ENCODE measurements at regions not wholly inside any gene's neighbourhood (a gene's known extent, or its start where the extent isn't known, plus 50 kb on each side); places are given as distances from the start of the nearest gene placed in this dataset.

- peaks cover 6 to 7% of the 10 kb centered on the region in 2 donors for H3K4me1 ChIP-seq (ENCODE audit: control insufficient read depth in 1 of 2, insufficient read depth in 2 of 2, low read length in 2 of 2)
- H3K9ac ChIP-seq (ENCODE audit: low read depth in 1 of 2, low read length in 2 of 2): no peak overlapping the region
- peaks cover 0 to 3% of the 10 kb centered on the region in 2 donors for H3K27me3 ChIP-seq (ENCODE audit: control insufficient read depth in 1 of 2, insufficient read depth in 2 of 2, low read length in 2 of 2)
- no peak overlapping the region for H3K4me3 ChIP-seq (ENCODE audit: low read depth in 1 of 2, low read length in 2 of 2)
- no peaks in the 10 kb centered on the region for H3K36me3 ChIP-seq (ENCODE audit: control insufficient read depth in 1 of 2, insufficient read depth in 2 of 2, low read length in 2 of 2)
- no peaks in the 10 kb centered on the region for H3K9me3 ChIP-seq (ENCODE audit: control insufficient read depth in 1 of 2, low read length in 2 of 2)
- no peak overlapping the region for H3K27ac ChIP-seq (ENCODE audit: low read depth, low read length)
Measured at GRCh38 chr14:104297313-104297704, 158.9 kb downstream of the KIF26A start.

- H3K27ac ChIP-seq (ENCODE audit: low read depth, low read length): no peak overlapping the region
- H3K36me3 ChIP-seq (ENCODE audit: control insufficient read depth in 1 of 2, insufficient read depth in 2 of 2, low read length in 2 of 2): no peaks in the 10 kb centered on the region
- peaks cover 0 to 3% of the 10 kb centered on the region in 2 donors for H3K27me3 ChIP-seq (ENCODE audit: control insufficient read depth in 1 of 2, insufficient read depth in 2 of 2, low read length in 2 of 2)
Measured at GRCh38 chr14:104297721-104298401, 159.5 kb downstream of the KIF26A start.

GRCh38 chr14:104298458-104298857 is 160.1 kb downstream of the KIF26A start:
- Histone ChIP-seq H3K4me1 (ENCODE audit: control insufficient read depth in 1 of 2, insufficient read depth in 2 of 2, low read length in 2 of 2) (peaks cover 6 to 7% of the 10 kb centered on the region in 2 donors), H3K9me3 (ENCODE audit: control insufficient read depth in 1 of 2, low read length in 2 of 2) (no peaks in the 10 kb centered on the region)

More at GRCh38 chr14:104297721-104298401, 159.5 kb downstream of the KIF26A start:
- no peak overlapping the region for H3K4me3 ChIP-seq (ENCODE audit: low read depth in 1 of 2, low read length in 2 of 2)
- no peak overlapping the region for H3K9ac ChIP-seq (ENCODE audit: low read depth in 1 of 2, low read length in 2 of 2)
- no peaks in the 10 kb centered on the region for H3K9me3 ChIP-seq (ENCODE audit: control insufficient read depth in 1 of 2, low read length in 2 of 2)
- peaks cover 6 to 7% of the 10 kb centered on the region in 2 donors for H3K4me1 ChIP-seq (ENCODE audit: control insufficient read depth in 1 of 2, insufficient read depth in 2 of 2, low read length in 2 of 2)

DNA sequence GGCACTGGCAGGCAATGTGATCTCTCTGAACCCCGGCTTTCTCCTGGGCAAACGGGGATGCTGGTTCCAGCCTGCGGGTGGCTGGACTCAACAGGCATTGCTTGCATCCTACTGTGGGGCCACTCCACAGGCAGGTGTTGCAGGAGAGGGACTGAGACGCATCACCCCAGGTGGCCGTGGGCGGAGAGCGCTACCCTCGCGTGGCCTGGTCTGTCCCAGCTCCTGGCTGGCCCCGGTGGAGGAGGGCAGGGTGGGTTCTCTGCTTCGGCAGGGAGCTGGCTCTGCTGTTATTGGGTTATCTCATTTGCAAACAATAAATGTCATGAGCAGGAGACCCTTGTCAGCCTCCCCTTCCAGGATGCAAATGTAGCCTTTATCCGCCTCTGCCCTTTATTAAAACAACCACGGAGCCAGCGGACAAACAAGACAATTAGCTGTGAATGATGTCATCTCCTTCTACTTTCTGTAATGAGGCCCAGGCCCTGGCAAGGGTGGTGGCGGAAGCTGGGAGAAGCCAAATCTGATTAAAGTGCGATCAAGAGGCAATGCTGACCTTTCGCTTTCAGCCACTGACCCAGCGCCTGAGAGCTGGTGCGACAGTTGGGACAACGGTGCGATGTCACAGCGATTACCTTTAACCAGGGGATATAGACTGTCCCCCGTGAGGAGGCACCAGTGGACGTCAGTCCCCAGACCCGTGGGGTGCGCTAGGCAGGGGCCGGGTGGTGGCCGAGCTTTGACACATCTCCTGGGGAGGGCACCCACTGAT is 161.8 kb downstream of the KIF26A start:
- Histone ChIP-seq H3K4me1 (ENCODE audit: control insufficient read depth in 1 of 2, insufficient read depth in 2 of 2, low read length in 2 of 2) (no peaks in the 10 kb centered on the region), H3K4me3 (ENCODE audit: low read depth in 1 of 2, low read length in 2 of 2) (no peak overlapping the region)

More at GRCh38 chr14:104298458-104298857, 160.1 kb downstream of the KIF26A start:
- no peak overlapping the region for H3K27ac ChIP-seq (ENCODE audit: low read depth, low read length)
- peaks cover 0 to 3% of the 10 kb centered on the region in 2 donors for H3K27me3 ChIP-seq (ENCODE audit: control insufficient read depth in 1 of 2, insufficient read depth in 2 of 2, low read length in 2 of 2)
- no peak overlapping the region for H3K4me3 ChIP-seq (ENCODE audit: low read depth in 1 of 2, low read length in 2 of 2)
- H3K9ac ChIP-seq (ENCODE audit: low read depth in 1 of 2, low read length in 2 of 2): no peak overlapping the region
- no peaks in the 10 kb centered on the region for H3K36me3 ChIP-seq (ENCODE audit: control insufficient read depth in 1 of 2, insufficient read depth in 2 of 2, low read length in 2 of 2)

GRCh38 chr14:104301731-104302460 is 163.5 kb downstream of the KIF26A start:
- H3K9ac ChIP-seq (ENCODE audit: low read depth in 1 of 2, low read length in 2 of 2): no peak overlapping the region
- no peaks in the 10 kb centered on the region for H3K27me3 ChIP-seq (ENCODE audit: control insufficient read depth in 1 of 2, insufficient read depth in 2 of 2, low read length in 2 of 2)
- no peak overlapping the region for H3K4me3 ChIP-seq (ENCODE audit: low read depth in 1 of 2, low read length in 2 of 2)
- H3K36me3 ChIP-seq (ENCODE audit: control insufficient read depth in 1 of 2, insufficient read depth in 2 of 2, low read length in 2 of 2): no peaks in the 10 kb centered on the region
- H3K4me1 ChIP-seq (ENCODE audit: control insufficient read depth in 1 of 2, insufficient read depth in 2 of 2, low read length in 2 of 2): no peaks in the 10 kb centered on the region
- H3K9me3 ChIP-seq (ENCODE audit: control insufficient read depth in 1 of 2, low read length in 2 of 2): no peaks in the 10 kb centered on the region
- H3K27ac ChIP-seq (ENCODE audit: low read depth, low read length): no peak overlapping the region

More for the DNA sequence above, 161.8 kb downstream of the KIF26A start:
- Histone ChIP-seq H3K9me3 (ENCODE audit: control insufficient read depth in 1 of 2, low read length in 2 of 2) (no peaks in the 10 kb centered on the region), H3K27ac (ENCODE audit: low read depth, low read length) (no peak overlapping the region), H3K36me3 (ENCODE audit: control insufficient read depth in 1 of 2, insufficient read depth in 2 of 2, low read length in 2 of 2) (no peaks in the 10 kb centered on the region), H3K27me3 (ENCODE audit: control insufficient read depth in 1 of 2, insufficient read depth in 2 of 2, low read length in 2 of 2) (no peaks in the 10 kb centered on the region), H3K9ac (ENCODE audit: low read depth in 1 of 2, low read length in 2 of 2) (no peak overlapping the region)

DNA sequence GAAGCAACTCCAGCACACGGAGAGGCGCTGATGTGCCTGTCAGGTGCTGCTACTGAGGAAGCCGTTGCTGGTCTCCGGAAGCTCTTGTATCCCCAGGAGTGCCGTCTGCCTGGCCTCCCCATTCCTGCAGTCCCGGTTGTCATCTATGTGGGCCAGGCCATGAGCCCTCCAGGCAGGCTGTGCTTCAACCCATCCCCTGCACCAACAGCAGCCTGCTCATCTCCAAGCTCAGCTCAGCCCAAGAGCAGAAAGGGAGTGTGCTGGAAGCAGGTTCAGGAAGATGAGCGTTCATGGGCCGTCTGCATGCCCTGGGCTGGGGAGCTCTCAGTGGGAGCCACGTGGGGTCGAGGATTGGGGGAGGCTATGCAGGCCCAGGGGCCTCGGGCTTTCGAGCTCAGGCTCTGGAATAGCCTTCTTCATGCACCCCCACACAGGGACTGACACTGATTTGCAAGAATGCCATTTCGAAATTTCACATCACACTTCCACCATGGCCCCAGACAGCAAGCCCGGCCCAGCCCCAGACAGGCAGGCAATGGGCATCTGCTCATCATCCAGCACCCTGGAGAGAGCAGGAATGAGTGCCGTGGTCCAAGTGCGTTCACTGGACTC is 164.5 kb downstream of the KIF26A start:
- Histone ChIP-seq H3K27me3 (ENCODE audit: control insufficient read depth in 1 of 2, insufficient read depth in 2 of 2, low read length in 2 of 2) (no peaks in the 10 kb centered on the region), H3K4me3 (ENCODE audit: low read depth in 1 of 2, low read length in 2 of 2) (no peak overlapping the region), H3K4me1 (ENCODE audit: control insufficient read depth in 1 of 2, insufficient read depth in 2 of 2, low read length in 2 of 2) (no peaks in the 10 kb centered on the region), H3K9ac (ENCODE audit: low read depth in 1 of 2, low read length in 2 of 2) (no peak overlapping the region), H3K27ac (ENCODE audit: low read depth, low read length) (no peak overlapping the region), H3K9me3 (ENCODE audit: control insufficient read depth in 1 of 2, low read length in 2 of 2) (no peaks in the 10 kb centered on the region), H3K36me3 (ENCODE audit: control insufficient read depth in 1 of 2, insufficient read depth in 2 of 2, low read length in 2 of 2) (no peaks in the 10 kb centered on the region)

DNA sequence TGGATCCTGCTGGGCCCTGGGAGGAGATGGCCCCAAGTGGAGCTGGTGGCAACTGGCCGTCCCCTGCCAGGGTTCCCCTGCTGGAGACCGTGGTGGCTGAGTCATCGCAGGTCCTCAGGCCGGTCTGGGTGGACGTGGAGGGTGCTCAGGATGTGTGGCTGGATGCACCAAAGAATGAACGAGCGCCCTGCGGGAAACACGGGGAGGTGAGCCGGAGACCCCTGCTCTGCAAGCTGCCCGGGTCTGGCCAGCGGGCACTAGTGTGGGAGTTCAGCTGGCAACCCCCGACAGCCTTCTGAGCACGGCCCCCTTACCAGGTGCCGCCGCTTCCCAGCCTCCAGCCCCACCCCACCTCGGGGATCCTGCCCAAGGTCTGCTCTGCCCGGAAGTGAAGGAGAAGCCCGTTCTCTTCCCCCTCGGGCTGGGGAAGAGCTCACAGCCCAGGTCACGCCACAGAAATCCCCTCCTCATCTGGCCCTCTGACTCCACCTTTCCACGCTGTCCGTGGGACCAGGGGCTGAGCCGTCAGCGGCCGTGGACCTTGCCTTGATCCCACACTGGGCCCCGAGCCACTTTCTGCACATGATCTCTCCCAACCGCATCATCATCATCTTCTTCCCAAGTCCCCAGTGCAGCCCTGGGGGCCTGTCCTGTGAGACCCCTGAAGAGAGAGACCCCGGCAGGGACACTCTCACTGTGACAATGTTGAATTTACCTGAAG is 165.5 kb downstream of the KIF26A start:
- H3K4me3 ChIP-seq (ENCODE audit: low read depth in 1 of 2, low read length in 2 of 2): no peak overlapping the region
- no peaks in the 10 kb centered on the region for H3K4me1 ChIP-seq (ENCODE audit: control insufficient read depth in 1 of 2, insufficient read depth in 2 of 2, low read length in 2 of 2)
- H3K27me3 ChIP-seq (ENCODE audit: control insufficient read depth in 1 of 2, insufficient read depth in 2 of 2, low read length in 2 of 2): no peaks in the 10 kb centered on the region
- H3K36me3 ChIP-seq (ENCODE audit: control insufficient read depth in 1 of 2, insufficient read depth in 2 of 2, low read length in 2 of 2): no peaks in the 10 kb centered on the region
- H3K9ac ChIP-seq (ENCODE audit: low read depth in 1 of 2, low read length in 2 of 2): no peak overlapping the region
- H3K27ac ChIP-seq (ENCODE audit: low read depth, low read length): no peak overlapping the region
- H3K9me3 ChIP-seq (ENCODE audit: control insufficient read depth in 1 of 2, low read length in 2 of 2): no peaks in the 10 kb centered on the region

DNA sequence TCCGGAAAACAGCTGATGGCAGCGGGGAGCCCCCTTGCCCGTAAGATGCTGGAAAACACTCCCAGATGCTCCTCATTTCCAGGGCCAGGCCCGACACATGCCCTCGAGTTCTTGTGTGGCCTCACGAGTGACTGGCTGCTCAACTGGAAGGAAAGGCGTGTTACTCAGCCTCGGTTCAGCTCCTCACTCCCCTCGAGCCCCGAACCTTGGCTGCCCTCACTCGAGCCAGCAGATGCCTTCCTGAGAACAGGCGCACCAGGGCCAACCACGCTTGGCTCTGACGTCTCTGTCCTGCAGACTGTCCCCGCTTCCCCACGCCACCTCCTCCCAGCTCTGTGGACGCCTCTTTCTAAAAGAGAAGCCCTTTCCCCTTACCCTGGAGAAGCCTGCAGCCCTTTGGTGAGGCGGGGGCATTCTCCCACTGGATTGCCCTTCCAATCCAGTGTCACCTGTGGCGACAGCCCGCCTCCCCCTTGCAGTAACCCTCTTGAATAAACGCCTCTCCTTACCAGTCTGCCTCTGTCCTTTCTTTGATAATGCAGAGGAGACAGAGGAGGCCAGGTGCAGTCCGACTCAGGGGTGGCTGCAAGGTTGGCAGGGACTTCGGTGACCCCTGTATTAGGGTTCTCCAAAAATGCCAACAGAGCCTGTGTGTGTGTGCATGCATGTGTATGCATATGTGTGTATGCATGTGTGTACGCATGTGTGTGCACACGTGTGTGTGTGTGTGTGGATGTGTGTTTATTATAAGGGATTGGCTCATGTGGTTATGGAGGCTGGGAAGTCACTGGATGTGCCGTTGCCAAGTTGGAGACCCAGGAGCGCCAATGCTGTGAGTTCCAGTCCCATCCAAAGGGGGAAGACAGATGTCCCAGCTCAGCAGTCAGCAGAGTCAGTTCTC is 166.3 kb downstream of the KIF26A start:
- no peaks in the 10 kb centered on the region for H3K4me1 ChIP-seq (ENCODE audit: control insufficient read depth in 1 of 2, insufficient read depth in 2 of 2, low read length in 2 of 2)
- H3K4me3 ChIP-seq (ENCODE audit: low read depth in 1 of 2, low read length in 2 of 2): no peak overlapping the region
- H3K9ac ChIP-seq (ENCODE audit: low read depth in 1 of 2, low read length in 2 of 2): no peak overlapping the region
- no peaks in the 10 kb centered on the region for H3K36me3 ChIP-seq (ENCODE audit: control insufficient read depth in 1 of 2, insufficient read depth in 2 of 2, low read length in 2 of 2)
- no peaks in the 10 kb centered on the region for H3K27me3 ChIP-seq (ENCODE audit: control insufficient read depth in 1 of 2, insufficient read depth in 2 of 2, low read length in 2 of 2)
- H3K27ac ChIP-seq (ENCODE audit: low read depth, low read length): no peak overlapping the region
- H3K9me3 ChIP-seq (ENCODE audit: control insufficient read depth in 1 of 2, low read length in 2 of 2): no peaks in the 10 kb centered on the region

Measured in duodenal mucosa (tissue), 2 donors.